ENCODE measurements at regions not wholly inside any gene's neighbourhood (a gene's known extent, or its start where the extent isn't known, plus 50 kb on each side); places are given as distances from the start of the nearest gene placed in this dataset.

GRCh38 chrX:140391313-140391712 is 113.6 kb downstream of the SOX3 start:
- Histone ChIP-seq H3K9me3 (no peaks in the 10 kb centered on the region), H3K4me1 (no peaks in the 10 kb centered on the region), H3K4me3 (no peak overlapping the region), H3K27ac (no peak overlapping the region), H3K27me3 (no peaks in the 10 kb centered on the region), H3K36me3 (no peaks in the 10 kb centered on the region)
- TF ChIP-seq POLR2AphosphoS5 (IDR thresholded peaks at IDR 0.05) (no peak), EP300 (IDR thresholded peaks at IDR 0.05) (no peak), POLR2A (IDR thresholded peaks at IDR 0.05) (no peak), CTCF (IDR thresholded peaks at IDR 0.05) (no peak)
- DNase-seq (ENCODE audit: low spot score in 2 of 2) = no peak
- 36% methylated on average over 3 of the region's 3 CpGs for WGBS

- WGBS = 62% methylated on average over 3 of the region's 3 CpGs
- no peak for DNase-seq (ENCODE audit: low spot score in 2 of 2)
- TF ChIP-seq CTCF (IDR thresholded peaks at IDR 0.05) (no peak), POLR2A (IDR thresholded peaks at IDR 0.05) (no peak), POLR2AphosphoS5 (IDR thresholded peaks at IDR 0.05) (no peak), EP300 (IDR thresholded peaks at IDR 0.05) (no peak)
- Histone ChIP-seq H3K27me3 (no peaks in the 10 kb centered on the region), H3K4me3 (no peak overlapping the region), H3K4me1 (no peaks in the 10 kb centered on the region), H3K36me3 (no peaks in the 10 kb centered on the region), H3K27ac (no peak overlapping the region), H3K9me3 (no peaks in the 10 kb centered on the region)
Observed at GRCh38 chrX:140389331-140389730, 115.5 kb downstream of the SOX3 start.

GRCh38 chrX:140362861-140363260 is 142.0 kb downstream of the SOX3 start:
- no peaks in the 10 kb centered on the region for H3K9me3 ChIP-seq
- 78% methylated on average over 4 of the region's 4 CpGs for WGBS
- H3K27me3 ChIP-seq = no peaks in the 10 kb centered on the region
- TF ChIP-seq CTCF (IDR thresholded peaks at IDR 0.05) = no peak
- TF ChIP-seq POLR2A (IDR thresholded peaks at IDR 0.05) = no peak
- TF ChIP-seq EP300 (IDR thresholded peaks at IDR 0.05) = no peak
- TF ChIP-seq POLR2AphosphoS5 (IDR thresholded peaks at IDR 0.05) = no peak
- H3K4me3 ChIP-seq = no peak overlapping the region
- no peaks in the 10 kb centered on the region for H3K4me1 ChIP-seq
- no peak overlapping the region for H3K27ac ChIP-seq
- no peaks in the 10 kb centered on the region for H3K36me3 ChIP-seq
- no peak for DNase-seq (ENCODE audit: low spot score in 2 of 2)

- H3K4me3 ChIP-seq = no peak overlapping the region
- TF ChIP-seq POLR2AphosphoS5 (IDR thresholded peaks at IDR 0.05) (no peak), POLR2A (IDR thresholded peaks at IDR 0.05) (no peak)
- no peaks in the 10 kb centered on the region for H3K9me3 ChIP-seq
- 49% methylated on average over 3 of the region's 3 CpGs for WGBS
- H3K4me1 ChIP-seq = no peaks in the 10 kb centered on the region
- DNase-seq (ENCODE audit: low spot score in 2 of 2) = no peak
- no peaks in the 10 kb centered on the region for H3K27me3 ChIP-seq
- no peak overlapping the region for H3K27ac ChIP-seq
- no peaks in the 10 kb centered on the region for H3K36me3 ChIP-seq
Observed at GRCh38 chrX:140360924-140361323, 143.9 kb downstream of the SOX3 start.

- DNase-seq (ENCODE audit: low spot score in 2 of 2) = no peak
Observed at GRCh38 chrX:140360284-140360683, 144.6 kb downstream of the SOX3 start.

GRCh38 chrX:140355922-140356321 is 148.9 kb downstream of the SOX3 start:
- Histone ChIP-seq H3K27ac (no peak overlapping the region), H3K4me1 (no peaks in the 10 kb centered on the region), H3K27me3 (no peaks in the 10 kb centered on the region), H3K9me3 (no peaks in the 10 kb centered on the region), H3K36me3 (no peaks in the 10 kb centered on the region), H3K4me3 (no peak overlapping the region)
- TF ChIP-seq EP300 (IDR thresholded peaks at IDR 0.05) = no peak
- no peak for TF ChIP-seq POLR2A (IDR thresholded peaks at IDR 0.05)
- no peak for TF ChIP-seq POLR2AphosphoS5 (IDR thresholded peaks at IDR 0.05)
- no peak for TF ChIP-seq CTCF (IDR thresholded peaks at IDR 0.05)
- no peak for DNase-seq (ENCODE audit: low spot score in 2 of 2)
- WGBS = 62% methylated on average over 9 of the region's 9 CpGs

More at GRCh38 chrX:140360284-140360683, 144.6 kb downstream of the SOX3 start:
- Histone ChIP-seq H3K36me3 (no peaks in the 10 kb centered on the region), H3K27me3 (no peaks in the 10 kb centered on the region), H3K4me3 (no peak overlapping the region), H3K4me1 (no peaks in the 10 kb centered on the region), H3K9me3 (no peaks in the 10 kb centered on the region), H3K27ac (no peak overlapping the region)
- no peak for TF ChIP-seq POLR2A (IDR thresholded peaks at IDR 0.05)
- 35% methylated on average over 5 of the region's 5 CpGs for WGBS

All from suprapubic skin (tissue), 4 donors.